ENCODE measurements at regions not wholly inside any gene's neighbourhood (a gene's known extent, or its start where the extent isn't known, plus 50 kb on each side); places are given as distances from the start of the nearest gene placed in this dataset.

- TF ChIP-seq, protein P1, sequence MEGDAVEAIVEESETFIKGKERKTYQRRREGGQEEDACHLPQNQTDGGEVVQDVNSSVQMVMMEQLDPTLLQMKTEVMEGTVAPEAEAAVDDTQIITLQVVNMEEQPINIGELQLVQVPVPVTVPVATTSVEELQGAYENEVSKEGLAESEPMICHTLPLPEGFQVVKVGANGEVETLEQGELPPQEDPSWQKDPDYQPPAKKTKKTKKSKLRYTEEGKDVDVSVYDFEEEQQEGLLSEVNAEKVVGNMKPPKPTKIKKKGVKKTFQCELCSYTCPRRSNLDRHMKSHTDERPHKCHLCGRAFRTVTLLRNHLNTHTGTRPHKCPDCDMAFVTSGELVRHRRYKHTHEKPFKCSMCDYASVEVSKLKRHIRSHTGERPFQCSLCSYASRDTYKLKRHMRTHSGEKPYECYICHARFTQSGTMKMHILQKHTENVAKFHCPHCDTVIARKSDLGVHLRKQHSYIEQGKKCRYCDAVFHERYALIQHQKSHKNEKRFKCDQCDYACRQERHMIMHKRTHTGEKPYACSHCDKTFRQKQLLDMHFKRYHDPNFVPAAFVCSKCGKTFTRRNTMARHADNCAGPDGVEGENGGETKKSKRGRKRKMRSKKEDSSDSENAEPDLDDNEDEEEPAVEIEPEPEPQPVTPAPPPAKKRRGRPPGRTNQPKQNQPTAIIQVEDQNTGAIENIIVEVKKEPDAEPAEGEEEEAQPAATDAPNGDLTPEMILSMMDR (IDR thresholded peaks at IDR 0.05 in 4 of 5, conservative IDR thresholded peaks at IDR 0.05 in 1 of 5), result no peak
- no peak for TF ChIP-seq POLR2A (IDR thresholded peaks at IDR 0.05)
These were observed 548.0 kb downstream of the CSNK1G3 start for GRCh38 chr5:124060011-124060410.

Measured in gastrocnemius medialis (tissue), 4 donors.